Stimulated activated CD4-positive, alpha-beta T cell treated with anti-CD3 and anti-CD28 coated beads, Interleukin-15, amount 100 ng/mL, for 48 hours (primary cell): ENCODE measurements at regions not wholly inside any gene's neighbourhood (a gene's known extent, or its start where the extent isn't known, plus 50 kb on each side); places are given as distances from the start of the nearest gene placed in this dataset.
A peak's percentile ranks its signal among the peaks of the same experiment; 100 is the strongest.
"Not testable (repeated sequence)": the region's sequence is repeated elsewhere in the genome, so short reads cannot be mapped to it uniquely, and the experiment has no call there.

Source experiments
- DNase-seq, 2 donors: peaks; one replicate each; pipeline ENCODE4 v3.0.0-alpha.2; 2020; ENCODE audit warnings: low read depth in 2 of 2

DNA sequence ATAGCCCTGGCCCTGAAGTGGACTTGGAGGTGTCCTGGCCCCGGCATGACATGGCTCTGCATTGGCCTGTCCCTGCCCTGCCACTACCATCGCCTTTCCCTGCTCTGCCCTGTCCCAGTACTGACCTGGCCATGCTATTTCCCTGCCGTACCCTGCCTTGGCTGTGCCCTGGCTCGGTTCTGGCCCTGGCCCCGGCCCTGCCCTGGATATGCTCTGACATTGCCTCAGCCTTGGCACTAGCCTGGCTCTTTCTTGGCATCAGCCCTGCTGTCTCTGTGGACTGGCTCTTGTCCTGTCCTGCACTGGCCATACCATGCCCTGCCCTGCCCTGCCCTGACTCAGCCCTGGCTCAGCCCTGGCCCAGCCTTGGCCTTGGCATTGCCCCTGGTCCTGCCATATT, 252.2 kb downstream of the TP53TG3F start:
- DNase-seq: not testable (repeated sequence)

DNA sequence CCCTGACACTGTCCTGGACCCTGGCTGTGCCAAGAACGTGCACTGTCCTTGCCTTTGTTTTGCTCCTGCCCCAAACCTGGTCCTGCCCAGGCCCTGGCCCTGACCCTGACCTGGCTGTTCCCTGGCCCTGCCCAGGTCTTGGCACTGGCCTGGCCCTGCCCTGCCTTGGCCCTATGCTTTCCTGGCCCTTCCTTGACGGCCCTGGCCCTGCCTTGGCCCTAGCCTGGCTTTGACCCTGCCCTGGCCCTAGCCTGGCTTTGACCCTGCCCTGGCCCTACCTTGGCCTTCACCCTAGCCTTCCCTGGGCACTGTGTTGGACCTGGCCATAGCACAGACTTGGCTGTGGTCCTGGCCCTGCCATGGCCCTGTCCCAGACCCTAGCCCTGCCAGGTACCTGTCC, 252.9 kb downstream of the TP53TG3F start:
- DNase-seq: not testable (repeated sequence)

DNA sequence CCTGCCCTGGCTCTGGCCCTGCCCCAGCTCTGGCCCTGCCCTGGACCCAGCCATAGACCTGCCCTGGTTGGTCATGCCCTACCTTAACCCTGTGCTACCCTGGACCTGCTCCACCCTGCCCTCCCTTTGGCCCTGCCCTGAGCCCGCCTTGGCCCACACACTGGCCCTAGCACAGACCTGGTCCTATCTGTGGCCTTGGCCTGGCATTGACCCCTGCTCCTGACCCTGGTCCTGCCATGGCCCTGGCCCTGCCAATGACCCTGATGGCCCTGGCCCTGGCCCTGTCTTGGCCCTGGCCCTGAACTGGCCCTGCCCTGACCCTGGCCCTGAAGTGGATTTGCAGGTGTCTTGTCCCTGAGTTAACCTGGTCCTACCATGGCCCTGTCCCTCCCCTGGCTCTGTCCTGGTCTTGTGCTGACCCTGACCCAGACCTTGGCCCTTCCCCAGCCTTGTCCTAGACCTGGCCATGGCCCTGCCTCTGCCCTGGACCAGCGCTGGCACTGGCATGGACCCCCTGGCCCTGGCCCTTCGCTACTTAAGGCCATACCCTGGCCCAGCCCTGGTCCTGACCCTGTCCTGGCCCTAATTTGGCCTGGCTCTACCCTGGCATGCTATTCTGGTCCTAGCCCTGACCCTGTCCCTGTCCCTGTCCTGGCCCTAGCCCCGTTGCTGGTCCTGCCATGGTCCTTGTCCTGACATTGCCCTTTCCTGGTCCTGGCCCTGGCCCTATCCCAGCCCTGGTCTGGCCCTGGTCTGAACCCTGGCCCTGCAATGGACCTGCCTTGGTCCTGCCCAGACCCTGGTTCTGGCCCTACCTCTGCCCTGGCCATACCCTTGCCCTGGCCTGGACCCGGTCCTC, 253.7 kb downstream of the TP53TG3F start:
- not testable (repeated sequence) for DNase-seq

DNA sequence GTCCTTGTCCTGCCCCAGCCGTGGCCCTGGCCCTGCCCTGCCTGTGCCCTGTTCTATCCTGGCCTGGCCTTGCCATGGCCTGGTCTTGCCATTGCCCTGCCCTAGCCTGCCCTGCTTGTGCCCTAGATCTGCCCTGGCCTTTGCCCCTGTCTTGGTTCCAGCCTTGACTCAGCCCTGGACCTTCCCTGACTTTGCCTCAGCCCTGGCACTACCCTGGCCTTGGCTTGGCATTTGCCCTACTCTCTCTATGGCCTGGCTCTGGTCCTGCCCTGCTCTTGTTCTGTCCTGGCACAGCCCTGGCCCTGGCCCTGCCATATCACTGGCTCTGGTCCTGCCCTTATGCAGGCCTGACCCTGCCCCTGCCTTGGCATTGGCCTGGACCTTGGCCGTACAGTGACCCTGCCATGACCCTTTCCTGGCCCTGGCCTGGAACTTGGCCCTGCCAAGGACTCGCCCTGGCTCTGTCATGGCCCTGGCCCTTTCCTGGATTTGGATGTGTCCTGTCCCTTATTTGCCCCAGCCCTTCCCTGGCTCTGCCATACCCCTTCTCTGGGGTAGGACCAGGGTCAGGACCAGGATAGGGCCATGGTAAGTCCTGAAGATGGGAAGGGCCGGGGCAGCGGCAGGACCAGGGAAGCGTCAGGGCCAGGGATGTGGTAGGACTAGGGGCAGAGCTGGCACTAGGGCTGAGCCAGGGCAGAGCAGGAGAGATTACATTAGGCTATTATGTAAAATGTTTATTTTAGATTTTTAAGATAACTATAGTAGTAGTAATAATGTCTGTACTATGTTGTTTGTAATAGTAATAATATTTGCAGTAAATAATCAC, 254.5 kb downstream of the TP53TG3F start:
- DNase-seq: not testable (repeated sequence)

DNA sequence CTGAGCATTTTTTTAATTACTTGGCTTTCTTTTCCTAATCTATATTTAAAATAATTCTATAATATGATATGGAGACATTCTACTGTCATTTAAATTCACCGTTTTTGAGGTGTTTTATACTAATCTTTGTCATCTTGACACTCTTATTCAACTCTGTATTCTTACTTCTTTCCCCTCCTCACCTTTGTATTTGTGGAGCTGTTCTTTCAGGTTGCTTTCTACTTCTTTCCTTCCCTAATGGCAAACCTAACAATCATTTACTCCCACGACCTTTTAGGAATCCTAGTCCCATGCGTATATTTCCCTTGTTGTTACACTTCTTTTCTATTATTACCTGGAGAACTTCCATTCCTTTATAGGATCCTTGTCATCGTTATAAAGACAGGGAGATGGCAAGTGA, 271.8 kb downstream of the TP53TG3F start:
- not testable (repeated sequence) for DNase-seq

DNA sequence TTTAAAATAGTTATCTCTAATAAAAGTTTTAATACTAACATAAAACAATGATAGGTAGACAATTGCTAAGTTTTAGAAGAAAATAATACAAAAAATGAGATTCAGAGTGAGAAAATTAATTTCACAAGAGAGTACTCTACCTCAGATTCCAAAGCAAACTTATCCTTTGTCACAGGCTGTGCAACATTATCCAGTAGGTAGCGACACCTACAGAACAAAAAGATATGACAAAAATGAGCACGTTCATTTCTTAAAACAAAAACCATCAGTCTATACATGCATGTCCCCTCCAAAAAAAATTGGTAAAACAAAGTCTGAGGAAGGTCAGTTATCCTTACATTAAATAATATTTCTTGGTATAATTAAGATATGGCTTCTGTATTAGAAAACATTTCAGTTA, 275.2 kb downstream of the TP53TG3F start:
- not testable (repeated sequence) for DNase-seq

DNA sequence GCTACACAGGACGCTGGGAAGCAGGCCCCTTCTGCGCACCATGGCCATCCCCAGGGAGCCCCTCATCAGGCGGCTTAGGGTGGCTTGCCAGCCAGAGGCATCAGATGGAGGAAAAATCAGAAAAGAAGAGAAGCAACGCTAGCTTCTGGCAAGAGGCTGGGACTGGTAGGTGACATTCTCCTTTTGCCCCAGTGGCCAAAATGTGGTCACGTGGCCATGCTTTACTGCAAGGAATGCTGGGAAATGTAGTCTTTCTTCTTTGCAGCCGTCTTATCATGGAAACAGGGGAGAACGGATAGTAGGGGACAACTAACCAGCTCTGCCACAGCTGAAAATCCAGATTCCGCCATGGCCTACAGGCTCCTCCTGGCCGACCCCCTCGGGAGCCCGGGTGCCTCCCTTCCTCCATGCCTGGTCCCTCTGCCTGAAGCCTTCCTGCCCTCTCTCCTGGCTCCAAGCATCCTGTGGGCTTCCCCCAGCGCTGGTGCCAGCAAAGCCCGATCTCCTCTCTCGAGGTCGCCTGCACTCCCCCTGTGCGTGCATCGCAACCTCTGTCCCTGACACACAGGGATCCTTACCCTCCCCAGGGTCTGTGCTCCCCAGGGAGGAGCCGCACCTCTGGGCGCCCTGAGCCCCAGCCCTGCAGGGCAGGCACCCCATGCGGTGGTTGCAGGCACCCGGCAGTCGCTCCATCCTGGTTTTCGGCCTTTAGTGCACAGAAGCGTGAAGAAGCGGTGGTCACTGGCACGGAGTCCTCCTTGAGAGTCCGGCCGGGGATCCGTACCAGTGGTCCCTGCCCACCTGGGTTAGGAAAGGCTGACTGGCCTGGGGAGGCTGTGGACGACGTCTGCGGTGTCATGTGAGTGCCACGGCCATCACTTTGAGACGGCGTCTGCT, 307.7 kb downstream of the TP53TG3F start:
- DNase-seq: not testable (repeated sequence)

DNA sequence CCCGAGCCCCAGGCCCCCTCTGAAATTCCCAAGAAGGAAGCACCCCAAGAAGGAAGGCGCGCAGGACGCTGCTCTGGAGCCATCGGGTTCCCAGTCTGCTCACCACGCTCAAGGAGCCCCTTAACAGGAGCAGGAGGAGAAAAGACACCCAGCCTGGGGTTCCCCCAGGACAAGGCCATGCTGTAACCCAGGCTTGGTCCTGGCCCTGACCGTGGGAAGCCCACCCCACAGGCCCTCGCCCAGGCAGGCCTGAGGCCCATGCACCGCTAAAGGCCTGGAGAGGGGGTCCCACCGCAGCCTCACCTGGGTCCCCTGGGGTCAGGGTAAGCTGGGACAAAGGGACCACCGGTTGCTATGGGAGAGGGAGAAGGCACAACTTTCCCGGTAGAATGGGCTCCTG, 309.3 kb downstream of the TP53TG3F start:
- DNase-seq: not testable (repeated sequence)

DNA sequence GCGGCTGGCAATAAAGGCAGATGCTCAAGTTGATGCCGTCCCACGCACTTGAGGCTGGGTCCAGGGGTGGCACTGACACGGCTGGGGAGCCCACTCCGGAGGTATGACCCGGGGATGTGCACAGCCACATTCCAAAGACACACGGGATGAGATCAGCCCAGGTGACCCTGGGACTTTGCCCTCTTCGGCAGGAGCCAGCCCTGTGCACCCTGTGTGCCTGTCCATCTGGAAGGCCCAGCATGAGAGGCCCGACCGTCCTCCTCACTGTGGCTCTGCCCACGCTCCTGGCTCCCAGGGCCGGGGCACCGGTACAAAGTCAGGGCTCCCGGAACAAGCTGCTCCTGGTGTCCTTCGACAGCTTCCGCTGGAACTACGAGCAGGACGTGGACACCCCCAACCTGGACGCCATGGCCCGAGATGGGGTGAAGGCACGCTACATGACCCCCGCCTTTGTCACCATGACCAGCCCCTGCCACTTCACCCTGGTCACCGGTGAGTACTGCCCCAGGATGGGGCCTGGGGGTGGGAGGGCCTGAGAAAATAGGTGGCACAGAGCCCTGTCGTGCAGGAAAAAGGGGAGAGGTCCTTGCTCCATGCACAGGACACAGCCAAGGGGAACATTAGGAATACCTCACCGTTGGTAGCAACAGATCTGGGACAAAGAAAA, 309.9 kb downstream of the TP53TG3F start:
- not testable (repeated sequence) for DNase-seq

DNA sequence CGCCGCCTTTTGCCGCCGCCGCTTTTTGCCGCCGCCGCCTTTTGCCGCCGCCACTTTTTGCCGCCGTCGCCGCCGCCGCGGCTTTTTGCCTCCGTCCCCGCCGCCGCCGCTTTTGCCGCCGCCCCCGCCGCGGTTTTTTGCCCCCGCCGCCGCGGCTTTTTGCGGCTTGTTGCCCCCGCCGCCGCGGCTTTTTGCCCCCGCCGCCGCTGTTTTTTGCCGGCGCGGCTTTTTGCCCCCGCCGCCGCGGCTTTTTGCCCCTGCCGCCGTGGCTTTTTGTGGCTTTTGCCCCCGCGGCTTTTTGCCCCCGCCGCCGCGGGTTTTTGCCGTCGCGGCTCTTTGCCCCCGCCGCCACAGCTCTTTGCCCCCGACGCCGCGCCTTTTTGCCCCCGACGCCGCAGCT, 311.1 kb downstream of the TP53TG3F start:
- DNase-seq: not testable (repeated sequence)

DNA sequence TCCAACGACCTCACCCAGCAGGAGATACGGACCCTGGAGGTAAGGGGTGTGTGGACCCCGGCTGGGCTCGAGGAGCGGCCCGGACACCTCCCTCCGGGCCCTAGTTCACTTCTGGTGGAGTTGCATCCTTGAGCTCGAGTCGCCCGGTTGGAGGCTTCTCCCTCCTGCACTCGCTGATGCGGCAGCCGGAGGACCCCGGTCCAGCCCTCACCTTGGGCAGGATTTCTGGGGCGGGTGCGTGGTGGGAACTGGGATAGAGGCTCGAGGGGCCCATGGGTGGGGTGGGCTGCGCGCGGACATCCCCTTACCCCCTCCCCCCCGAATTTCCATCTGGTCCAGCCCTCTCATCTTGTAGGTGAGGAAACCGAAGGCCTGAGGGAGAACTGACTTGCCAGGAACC, 311.8 kb downstream of the TP53TG3F start:
- not testable (repeated sequence) for DNase-seq

DNA sequence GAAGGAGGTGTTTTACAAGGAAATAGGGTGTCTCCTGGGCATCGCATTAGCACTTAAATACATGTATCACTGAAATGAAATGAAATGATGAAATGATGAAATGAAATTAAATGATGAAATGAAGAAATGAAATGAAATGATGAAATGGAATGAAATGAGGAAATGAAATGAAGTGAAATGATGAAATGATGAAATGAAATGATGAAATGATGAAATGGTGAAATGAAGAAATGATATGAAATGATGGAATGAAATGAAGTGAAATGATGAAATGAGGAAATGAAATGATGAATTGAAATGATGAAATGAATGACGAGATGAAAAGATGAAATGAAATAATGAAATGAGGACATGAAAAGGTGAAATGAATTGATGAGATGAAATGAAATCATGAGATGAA, 314.6 kb downstream of the TP53TG3F start:
- not testable (repeated sequence) for DNase-seq

DNA sequence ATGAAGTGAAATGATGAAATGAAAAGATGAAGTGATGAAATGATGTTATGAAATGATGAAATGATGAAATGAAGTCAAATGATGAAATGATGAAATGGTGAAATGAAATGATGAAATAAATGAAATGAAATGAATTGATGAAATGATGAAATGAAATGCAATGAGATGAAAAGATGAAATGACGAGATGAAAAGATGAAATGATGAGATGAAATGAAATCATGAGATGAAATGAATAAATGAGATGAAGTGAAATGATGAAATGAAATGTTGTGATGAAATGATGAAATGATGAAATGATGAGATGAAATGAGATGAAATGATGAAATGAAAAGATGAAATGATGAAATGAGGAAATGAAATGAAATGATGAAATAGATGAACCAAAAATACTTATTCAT, 315.3 kb downstream of the TP53TG3F start:
- not testable (repeated sequence) for DNase-seq

DNA sequence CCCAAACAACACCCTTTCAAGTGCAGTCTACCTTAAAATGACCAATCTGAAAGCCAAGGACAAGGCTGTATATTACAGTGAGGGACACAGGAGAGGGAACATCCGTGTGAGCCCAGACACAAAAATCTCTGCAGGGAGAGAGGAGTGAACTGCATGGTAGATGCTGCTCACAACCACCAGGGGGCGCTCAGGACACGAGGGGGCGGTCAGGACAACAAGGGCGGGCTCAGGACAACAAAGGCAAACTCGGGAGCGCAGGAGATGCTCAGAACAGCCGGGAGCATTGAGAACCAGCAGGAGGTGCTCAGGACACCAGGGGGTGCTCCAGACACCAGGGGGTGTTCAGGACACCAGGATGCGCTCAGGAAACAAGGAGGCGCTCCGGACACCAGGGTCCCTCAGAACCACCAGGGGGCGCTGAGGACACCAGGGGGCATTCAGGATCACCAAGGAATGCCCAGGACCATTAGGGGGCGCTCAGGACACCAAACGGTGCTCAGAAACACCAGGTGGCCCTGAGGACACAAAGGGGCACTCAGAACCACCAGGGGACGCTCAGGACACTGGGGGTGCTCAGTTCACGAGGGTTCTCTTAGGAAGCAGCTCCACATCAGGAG, 357.0 kb downstream of the TP53TG3F start:
- not testable (repeated sequence) for DNase-seq

DNA sequence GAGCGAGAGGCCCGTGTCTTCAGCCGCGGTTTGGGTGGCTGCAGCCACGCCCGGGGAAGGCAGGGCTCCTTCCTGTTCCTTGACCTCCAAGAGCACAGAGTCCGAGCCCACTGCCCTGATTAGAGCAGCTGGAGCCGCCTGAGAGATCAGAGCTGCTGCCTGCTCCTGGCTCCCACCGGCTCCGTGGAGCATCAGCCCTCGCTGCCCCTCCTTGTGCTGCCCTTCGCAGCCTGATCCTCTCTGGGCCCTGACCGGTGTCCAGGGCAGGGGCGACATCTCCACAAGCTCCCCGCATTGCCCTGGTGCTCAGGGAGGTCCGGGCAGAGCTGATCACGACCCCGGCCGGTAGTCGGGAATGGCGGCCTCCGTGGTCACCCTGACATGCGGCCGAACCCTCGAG, 365.3 kb downstream of the TP53TG3F start:
- not testable (repeated sequence) for DNase-seq

DNA sequence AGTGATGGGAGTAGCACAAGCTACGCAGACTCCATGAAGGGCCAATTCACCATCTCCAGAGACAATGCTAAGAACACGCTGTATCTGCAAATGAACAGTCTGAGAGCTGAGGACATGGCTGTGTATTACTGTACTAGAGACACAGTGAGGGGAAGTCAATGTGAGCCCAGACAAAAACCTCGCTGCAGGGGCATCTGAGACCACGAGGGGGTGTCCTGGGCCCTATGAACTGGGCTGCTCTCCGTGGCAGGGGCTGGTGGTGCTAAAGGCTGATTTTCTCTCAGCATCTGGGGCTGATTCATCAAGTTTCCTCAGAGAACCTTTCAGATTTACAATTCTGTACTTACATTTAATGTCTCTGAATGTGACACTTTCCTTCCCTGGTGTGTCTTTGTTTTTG, 368.1 kb downstream of the TP53TG3F start:
- not testable (repeated sequence) for DNase-seq

DNA sequence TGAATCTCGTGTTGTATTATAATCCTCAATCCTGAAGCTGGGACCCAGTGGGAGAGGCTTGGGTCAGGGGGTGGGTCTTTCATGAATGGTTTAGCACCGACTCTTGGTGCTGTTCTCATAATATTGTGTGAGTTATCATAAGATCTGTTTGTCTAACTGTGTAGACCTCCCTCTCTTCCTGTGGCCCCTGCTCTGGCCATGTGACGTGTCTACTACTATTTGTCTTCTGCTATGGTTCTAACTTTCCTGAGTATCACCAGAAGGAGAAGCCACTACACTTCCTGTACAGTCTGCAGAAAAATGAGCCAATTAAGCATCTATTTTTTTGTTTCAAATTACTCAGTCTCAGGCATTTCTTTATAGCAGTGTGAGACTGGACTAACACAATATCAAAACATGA, 379.7 kb downstream of the TP53TG3F start:
- DNase-seq: not testable (repeated sequence)

DNA sequence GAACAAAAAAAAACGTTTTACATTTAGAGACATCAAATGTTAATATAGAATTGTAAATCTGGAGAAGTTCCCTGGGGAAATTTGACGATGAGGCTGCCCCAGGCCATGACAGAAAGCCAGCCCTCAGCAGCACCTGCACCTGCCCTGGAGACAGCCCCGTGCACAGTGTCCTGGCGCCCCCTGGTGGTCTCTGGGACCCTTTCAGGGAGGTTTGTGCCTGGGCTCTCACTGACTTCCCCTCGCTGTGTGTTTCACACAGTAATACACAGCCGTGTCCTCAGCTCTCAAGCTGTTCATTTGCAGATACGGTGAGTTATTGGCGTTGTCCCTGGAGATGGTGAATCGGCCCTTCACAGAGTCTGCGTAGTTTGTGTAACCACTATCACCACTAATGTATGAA, 385.1 kb downstream of the TP53TG3F start:
- peak in 1 of 2 donors; percentile 0 for DNase-seq
